NCI-H82 (cell line): ENCODE measurements at regions not wholly inside any gene's neighbourhood (a gene's known extent, or its start where the extent isn't known, plus 50 kb on each side); places are given as distances from the start of the nearest gene placed in this dataset.
A peak's percentile ranks its signal among the peaks of the same experiment; 100 is the strongest.
"Not testable (repeated sequence)": the region's sequence is repeated elsewhere in the genome, so short reads cannot be mapped to it uniquely, and the experiment has no call there.

ENCODE experiments used
- DNase-seq: peaks from one replicate; lab custom pipeline; 2025; lab: John Stamatoyannopoulos, UW

GRCh38 chr5:58300346-58300895, 159.5 kb downstream of the PLK2 start:
- DNase-seq, result no peak

DNA sequence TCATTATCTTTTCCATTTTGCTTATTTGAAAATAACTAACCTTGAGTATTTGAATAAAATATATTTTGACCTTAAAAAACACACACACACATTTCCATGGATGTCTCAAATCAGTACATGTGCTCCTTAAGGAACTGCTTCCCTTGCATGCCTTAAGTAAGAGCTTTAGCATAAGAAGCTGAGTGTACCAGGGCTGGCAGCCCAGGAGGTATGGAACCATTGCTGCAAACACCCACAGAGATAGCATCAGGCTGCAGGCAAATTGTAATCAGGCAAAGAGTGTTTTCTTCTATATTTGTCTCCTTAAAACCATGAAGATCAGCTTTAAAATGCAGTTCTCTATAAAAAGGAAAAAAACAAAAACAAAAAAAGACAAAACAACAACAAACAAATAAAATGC, 160.6 kb downstream of the PLK2 start:
- DNase-seq, result no peak

- DNase-seq, result no peak
These were observed 165.1 kb downstream of the PLK2 start for GRCh38 chr5:58294598-58295305.

GRCh38 chr5:58288275-58288674, 171.6 kb downstream of the PLK2 start:
- DNase-seq, result not testable (repeated sequence)

DNA sequence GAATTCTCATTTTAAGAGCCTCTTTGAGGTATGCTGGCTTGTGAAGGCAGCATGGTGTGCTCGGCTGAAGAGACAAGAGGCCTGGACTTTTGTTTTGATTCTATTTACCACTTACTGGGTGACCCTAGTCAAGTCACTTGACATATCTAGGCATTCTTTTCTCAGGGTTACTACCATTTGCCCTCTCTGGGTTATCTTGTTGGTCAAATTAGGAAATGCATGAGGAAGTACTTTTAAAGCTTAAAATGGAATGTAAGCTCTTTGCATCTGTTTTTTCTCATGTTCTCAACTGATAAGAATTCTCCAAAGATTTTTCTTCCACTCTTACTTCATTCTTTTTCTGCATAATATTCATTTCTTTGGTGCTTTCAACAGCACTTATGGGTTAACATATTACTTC, 173.1 kb downstream of the PLK2 start:
- no peak for DNase-seq

DNA sequence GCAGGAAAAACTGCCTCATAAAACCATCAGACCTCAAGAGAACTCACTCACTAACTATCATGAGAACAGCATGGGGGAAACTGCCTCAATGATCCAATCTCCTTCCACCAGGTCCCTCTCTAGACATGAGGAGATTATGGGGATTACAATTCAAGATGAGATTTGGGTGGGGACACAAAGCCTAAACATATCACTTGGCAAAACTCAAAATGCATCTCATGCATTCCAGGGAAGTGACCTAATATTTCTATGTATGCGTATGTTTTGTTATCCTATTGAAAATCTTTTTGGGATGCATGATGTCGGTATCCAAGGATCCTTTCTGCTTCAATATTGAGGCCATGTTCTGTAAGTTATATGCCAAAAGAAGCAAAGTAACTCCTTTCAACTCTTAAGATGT, 174.0 kb downstream of the PLK2 start:
- peak; percentile 4 for DNase-seq

DNA sequence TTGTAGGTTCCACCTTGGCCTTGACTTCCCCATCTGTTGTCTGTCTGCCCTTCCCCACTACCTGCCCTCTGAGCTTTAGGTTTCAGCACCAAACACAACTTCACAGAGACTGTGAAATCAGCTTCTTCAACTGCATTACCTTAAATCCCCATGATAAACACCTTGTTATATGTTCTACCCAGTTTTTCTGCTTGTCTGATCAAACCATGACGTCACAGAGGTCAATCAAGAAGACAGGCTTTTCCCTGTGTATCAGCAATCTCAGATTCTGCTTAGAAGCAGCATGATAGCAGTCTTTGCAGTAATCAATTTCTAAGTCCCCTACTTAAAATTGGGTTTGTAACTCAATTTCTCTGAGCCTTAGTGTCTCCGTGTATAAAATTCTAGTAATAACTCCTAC, 175.0 kb downstream of the PLK2 start:
- no peak for DNase-seq

DNA sequence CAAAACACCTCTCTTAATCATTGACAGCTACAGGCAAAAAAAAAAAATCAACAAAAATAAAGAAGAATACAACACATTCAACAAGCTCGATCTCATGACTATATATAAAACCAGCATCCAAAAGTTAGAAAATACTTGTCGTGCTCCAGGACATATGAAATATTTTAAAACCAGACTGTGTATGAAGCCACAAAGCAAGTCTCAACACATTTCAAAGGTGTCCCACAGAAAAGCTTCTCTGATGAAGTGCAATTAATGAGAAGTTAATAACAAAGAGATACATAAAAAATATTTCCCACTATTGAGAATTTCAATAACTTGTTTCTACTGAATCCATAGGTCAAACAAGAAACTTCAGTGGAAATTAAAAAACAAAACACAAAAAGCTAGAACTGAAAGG, 178.7 kb downstream of the PLK2 start:
- no peak for DNase-seq

DNA sequence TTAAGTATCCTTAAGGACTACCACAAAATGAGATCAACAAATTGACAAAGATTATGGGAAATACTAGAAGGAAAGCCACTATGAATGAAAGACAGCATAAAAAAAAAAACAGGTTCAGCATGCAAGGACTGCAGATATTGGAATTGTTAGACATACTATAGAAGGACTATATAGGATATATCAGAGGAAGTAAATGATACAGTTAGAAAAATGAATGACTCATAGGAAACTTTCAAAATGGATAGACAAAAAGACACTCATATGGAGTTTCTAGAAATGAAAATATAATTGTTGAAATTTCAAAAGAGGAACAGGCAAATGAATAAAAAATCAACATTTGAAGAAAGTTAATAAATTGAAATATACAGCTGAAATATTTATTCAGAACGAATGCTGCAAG, 180.6 kb downstream of the PLK2 start:
- no peak for DNase-seq

DNA sequence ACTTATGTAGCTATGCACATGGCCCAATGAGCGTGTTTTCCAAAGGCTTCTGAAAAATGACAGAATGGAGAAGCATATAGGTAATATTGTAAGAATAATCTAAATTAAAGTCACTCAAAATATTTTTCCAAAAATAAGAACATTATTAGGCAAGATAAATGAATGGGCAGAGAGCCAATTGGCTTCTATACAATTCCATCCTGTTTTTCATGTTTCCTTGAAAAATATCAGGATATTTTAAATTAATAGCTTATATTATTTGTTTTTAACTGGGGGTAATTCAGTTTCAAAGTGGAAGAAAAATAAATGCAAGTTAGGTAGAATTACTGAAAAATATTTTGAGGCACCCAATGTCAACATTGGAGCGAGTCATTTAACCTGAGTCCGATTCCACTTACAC, 183.5 kb downstream of the PLK2 start:
- DNase-seq, result no peak

DNA sequence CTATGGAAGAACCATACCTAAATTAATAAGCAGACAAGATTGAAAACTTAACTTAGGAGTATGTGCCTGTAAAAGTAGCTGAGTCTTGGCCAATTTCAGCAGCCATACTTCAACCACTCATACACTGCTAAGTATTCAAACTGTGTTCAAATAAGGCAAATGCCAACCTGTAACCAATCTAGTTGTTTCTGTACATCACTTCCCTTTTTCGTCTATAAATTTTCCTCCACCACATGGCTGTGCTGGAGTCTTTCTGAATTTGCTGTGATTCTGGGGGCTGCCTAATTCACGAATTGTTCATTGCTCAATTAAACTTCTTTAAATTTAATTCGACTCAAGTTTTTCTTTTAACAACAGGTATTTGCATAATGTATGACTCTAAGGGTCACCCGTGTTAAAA, 184.4 kb downstream of the PLK2 start:
- DNase-seq, result no peak

DNA sequence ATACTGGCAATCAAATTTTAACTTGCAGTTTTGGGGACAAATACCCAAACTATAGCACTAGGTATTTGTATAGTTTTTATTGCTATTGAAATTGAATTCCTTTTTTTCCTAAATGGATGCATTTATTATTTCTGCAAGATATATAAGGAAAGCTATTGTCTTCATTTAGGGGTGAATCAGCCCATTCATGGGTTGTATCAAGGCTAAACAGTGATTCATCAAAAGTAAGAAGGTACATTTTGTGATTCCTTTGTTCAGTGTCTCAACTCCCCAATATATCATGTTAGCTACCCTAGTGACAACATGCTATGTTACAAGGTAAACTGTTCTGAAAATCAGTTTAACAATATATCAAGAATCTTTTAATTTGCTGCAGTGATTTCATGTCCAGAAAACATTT, 185.7 kb downstream of the PLK2 start:
- DNase-seq, result no peak

- DNase-seq, result peak; percentile 17
These were observed 186.2 kb downstream of the PLK2 start for GRCh38 chr5:58273711-58274110.

GRCh38 chr5:58268268-58268667, 191.6 kb downstream of the PLK2 start:
- no peak for DNase-seq

- DNase-seq, result no peak
These were observed 193.5 kb downstream of the PLK2 start for GRCh38 chr5:58266402-58266801.

- DNase-seq, result no peak
These were observed 194.5 kb downstream of the PLK2 start for GRCh38 chr5:58265246-58265930.

DNA sequence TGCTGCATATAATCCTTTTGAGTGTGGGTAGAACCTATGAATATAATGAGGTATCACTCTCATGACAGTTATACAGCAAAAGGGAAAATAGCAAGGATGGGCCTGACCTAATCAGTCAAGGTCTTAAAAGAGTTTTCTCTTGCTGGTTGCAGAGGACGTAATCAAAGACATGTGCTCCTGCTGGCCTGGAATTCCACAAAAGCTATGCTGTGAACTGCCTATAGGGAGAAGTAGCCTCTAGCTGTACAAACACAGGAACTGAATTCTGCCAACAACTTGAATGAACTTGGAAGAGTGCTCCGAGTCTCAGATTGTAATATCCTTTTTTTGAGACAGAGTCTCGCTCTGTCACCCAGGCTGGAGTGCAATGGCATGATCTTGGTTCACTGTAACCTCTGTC, 195.6 kb downstream of the PLK2 start:
- no peak for DNase-seq

- DNase-seq, result no peak
These were observed 196.6 kb downstream of the PLK2 start for GRCh38 chr5:58263296-58263695.

- DNase-seq, result no peak
These were observed 197.7 kb downstream of the PLK2 start for GRCh38 chr5:58262226-58262625.

- no peak for DNase-seq
These were observed 198.3 kb downstream of the PLK2 start for GRCh38 chr5:58261605-58262004.

GRCh38 chr5:58260243-58260642, 199.6 kb downstream of the PLK2 start:
- no peak for DNase-seq

DNA sequence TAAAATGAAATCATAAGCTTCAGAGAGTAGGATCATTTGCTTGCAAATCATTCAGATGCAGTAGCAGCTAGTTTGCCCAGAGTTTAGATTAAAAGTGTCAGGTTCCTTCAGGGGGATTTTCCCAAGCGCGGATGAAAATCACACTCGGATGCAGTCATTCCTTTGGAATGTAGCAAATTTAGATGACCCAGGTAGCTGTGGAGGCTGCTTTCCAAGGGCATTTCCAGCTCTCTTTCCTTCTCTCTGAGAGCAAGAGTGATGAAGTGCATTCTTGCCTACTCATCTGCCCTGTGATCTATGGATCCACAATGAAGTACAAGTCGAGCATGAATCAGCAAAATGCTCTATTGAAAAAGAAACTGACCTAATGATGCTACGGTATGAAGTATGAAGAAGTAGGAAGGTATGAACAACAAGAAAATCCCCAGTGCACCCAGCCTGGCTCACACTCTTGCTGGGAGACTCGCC, 200.2 kb downstream of the PLK2 start:
- no peak for DNase-seq

DNA sequence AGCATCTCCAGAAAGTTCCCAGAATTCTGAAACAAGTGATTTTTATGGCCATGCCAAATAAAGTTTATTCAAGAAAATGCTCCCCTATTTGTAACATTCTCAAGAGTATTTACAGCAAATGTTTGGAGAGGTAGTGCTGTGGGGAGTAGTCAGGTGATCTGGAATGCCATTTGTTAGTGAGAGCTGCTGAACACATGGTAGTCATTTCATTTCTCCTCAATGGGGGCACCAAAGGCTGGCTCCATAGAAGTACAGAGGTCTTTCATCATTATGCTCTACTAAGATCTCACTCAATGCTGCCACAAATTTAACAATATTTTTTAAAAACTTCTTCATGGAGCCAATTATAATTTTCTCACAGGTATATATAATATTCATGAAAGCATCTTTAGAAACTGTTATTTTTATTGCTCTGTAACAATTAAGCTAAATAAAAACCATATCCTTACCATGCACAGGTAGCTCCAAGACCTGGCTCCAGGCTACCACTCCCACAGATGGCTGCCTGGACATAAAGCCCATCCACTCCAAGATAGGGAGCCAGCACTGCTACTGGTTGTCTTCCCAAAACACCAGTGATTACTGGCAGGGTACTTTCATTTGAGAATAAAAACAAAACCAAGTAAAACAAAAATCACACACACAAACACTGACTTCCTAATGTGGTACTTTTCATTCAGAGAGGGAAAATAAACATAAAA, 200.8 kb downstream of the PLK2 start:
- DNase-seq, result no peak
